GM18907 (cell line): ENCODE measurements at regions not wholly inside any gene's neighbourhood (a gene's known extent, or its start where the extent isn't known, plus 50 kb on each side); places are given as distances from the start of the nearest gene placed in this dataset.
"Not testable (repeated sequence)": the region's sequence is repeated elsewhere in the genome, so short reads cannot be mapped to it uniquely, and the experiment has no call there.

Source experiments
- ATAC-seq: cut with Tn5 transposase; IDR thresholded peaks from one replicate; pipeline ENCODE4 v1.9.1; 2021; ENCODE audit warnings: mild to moderate bottlenecking, moderate library complexity; ENCODE audit not compliant: unreplicated experiment

DNA sequence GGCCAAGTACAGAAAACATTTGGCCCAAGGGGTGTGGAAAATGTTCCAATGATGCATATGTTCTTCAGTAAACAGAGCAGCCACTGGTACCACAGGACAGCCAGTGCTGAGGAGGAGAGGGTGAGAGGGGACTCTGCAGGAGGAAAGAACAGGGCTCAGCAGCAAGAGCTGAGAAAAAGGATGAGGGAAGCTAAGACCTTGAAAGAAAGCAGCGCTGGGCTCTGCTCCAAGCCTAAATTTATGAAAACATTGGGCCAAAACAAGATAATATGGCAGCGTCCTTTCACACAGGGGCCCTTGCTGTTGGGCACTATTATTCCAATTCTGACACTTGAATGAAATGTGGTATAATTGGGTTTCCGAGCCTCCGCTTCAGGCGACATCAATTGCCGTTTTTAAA lies 939.0 kb upstream of the FANCL start:
- no peak for ATAC-seq

DNA sequence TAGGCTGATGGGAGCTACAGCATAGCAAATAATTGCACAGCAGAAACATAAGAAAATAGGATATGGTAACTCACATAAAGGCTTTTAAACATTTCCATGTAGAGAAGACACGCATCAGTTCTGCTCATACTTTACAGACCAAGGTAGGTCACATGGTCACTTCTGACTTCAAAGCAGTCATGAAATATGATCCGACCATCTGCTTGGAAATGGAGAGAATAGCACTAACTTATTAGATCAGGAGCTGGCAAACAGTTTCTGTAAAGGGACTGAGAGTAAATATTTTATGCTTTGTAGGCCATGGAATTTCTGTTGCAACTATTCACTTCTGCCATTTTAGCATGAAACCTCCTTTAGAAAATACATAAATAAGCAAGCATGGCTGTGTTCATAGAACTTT lies 936.6 kb upstream of the FANCL start:
- no peak for ATAC-seq

- peak; percentile 63 for ATAC-seq
These were observed 935.6 kb upstream of the FANCL start for GRCh38 chr2:59176737-59177136.

DNA sequence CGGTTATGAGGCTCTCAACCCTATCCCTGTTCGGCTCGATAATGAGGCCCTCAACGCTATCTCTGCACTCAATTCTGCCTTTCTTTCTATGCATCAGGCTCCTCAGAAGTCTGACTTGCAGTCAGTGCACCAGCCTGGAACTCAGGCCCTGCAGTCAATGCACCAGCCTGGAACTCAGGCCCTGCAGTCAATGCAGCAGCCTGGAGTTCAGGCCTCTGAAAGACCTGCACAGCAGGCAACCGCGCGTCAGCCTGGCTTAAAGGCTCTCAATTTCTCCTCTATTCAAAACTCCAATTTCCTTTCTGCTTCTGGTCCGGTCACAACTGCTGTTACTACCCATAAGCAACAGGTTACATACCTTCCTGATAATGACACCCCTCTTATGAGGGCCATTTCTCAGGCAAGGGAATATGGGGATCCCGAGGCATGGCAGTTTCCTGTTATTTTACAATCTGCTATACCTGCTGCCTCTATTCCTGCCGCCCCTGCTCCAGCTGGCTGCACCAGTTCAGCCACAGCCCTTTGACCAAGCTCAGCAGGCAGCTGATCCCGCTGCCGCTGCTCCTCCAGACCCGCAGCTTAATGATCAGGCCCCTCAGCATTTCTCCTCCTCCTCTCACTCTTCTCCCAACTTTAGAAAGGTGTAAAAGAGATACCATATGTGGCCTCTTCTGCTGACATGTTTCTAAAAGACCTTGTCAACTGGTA lies 933.6 kb upstream of the FANCL start:
- no peak for ATAC-seq

GRCh38 chr2:59173325-59173724 lies 932.2 kb upstream of the FANCL start:
- no peak for ATAC-seq

DNA sequence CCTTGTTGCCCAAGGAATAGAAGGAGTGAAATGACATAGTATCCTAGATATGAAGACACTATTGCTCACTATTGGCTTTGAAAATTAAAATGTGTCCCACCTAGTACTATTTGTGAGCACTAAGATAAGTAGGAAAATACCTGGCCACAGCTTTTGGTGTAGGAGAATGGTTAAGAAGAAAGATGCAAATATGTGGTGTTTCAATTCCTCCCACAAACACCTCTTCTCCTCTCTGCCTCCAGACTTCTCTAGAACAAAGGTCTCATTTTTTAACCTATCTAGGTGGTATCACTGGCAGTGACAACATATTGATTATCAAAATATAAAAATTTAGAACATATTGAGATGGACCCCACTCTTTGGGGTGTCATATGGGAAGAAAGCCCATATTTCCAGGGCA lies 929.9 kb upstream of the FANCL start:
- peak; percentile 82 for ATAC-seq

DNA sequence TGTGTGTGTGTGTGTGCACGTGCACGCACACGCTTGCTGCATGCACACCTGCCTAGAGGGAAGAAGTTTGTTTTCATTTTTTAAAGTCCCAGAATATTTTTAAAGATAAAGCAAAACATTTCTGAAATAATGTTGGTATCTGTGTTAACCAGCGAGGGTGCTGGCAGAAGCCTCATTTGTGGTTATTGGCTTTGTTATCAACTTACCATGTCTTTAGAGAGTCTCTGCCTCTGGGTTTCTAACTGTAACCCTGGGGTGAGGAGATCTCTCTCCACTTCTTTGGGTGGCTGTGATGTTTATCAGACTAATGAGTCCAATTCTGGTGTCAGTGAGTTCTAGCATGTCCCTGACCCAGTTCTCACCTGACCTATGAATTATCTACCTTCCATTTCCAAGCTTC lies 927.6 kb upstream of the FANCL start:
- ATAC-seq: no peak

GRCh38 chr2:59167514-59167913 lies 926.4 kb upstream of the FANCL start:
- no peak for ATAC-seq

DNA sequence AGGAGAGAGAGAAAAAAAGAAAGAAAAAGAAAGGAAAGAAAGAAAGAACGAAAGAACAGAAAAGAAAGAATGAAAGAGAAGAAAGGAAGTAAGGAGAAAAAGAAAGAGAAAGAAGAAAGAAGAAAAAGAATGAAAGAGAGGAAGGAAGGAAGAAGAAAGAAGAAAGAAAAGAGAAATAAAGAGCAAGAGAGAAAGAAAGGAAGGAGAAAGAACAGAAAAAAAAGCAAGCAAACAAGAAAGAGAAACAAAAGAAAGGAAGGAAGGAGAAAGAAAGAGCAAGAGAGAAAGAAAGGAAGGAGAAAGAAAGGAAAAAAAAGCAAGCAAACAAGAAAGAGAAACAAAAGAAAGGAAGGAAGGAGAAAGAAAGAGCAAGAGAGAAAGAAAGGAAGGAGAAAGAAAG lies 916.8 kb upstream of the FANCL start:
- not testable (repeated sequence) for ATAC-seq

DNA sequence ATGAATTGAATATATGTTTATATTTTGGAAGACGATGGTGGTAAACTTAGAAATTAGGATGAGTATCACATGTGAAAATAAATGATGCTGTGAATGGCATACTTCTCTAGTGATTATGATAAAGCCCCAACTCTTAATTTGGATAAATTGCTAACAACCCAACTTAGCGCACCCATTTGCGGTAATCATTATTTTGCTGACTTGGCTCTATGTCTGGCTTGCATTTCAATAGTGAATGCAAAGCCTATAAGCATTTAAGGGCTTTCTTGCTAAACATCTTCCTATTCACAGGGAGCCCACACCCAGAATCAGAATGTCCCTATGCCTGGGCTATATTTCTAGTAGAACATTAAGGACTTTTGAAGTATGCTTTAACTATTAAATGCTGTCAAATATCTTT lies 910.7 kb upstream of the FANCL start:
- no peak for ATAC-seq

GRCh38 chr2:59150217-59150849 lies 909.2 kb upstream of the FANCL start:
- no peak for ATAC-seq

GRCh38 chr2:59149271-59149670 lies 908.1 kb upstream of the FANCL start:
- no peak for ATAC-seq

DNA sequence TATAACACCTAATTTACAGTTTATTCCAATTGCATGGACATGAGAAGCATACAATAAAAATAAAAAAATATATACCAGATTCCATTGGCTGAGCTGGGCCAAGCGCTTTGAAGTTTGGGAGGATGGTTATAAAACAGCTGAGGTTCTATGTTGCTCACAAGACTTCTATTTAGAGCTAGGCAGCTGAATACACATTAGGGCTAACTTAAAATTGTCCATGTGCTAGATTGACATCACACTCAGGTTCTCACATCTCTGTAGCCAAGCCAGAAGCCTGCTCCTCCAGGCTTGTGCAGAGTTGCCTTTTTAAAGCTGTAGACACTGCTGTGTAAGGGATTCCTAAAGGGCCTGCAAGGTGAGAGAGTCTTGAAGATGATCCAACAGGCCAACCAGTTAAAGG lies 871.1 kb upstream of the FANCL start:
- ATAC-seq: no peak

DNA sequence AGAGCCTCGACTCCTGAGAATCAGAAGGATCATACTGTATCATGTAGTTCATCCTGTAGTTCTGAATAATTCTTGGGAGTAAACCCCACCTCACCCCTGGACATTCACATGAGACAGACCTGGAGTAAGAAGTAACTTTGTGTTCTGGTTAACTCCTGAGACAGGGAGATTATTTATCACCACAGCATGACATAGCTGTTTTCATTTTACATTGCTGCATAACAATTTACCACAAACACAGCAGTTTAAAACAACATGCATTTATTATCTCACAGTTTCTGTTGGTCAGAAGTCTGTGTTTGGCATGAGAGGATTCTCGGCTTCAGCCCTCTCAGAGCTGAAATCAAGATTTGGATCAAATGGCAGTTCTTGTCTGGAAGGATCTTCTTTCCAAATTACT lies 855.8 kb upstream of the FANCL start:
- no peak for ATAC-seq

- ATAC-seq: no peak
These were observed 852.4 kb upstream of the FANCL start for GRCh38 chr2:59093571-59093970.

DNA sequence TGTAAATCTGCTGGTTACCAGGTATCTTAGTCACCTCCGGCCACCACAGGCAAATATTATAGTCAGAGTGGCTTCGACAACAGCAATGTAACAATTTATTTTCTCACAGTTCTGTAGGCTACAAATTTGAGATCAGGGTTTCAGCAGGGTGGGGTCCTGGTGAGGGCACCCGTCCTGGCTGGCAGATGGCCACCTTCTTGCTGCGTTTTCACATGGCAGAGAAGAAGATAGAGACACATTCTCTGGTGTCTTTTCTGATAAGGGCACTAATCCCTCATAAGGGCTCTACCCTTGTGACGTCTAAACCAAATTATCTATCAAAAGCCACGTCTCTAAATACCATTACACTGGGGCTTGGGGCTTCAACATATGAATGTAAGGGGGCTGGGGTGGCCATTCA lies 843.2 kb upstream of the FANCL start:
- no peak for ATAC-seq

GRCh38 chr2:59083075-59083828 lies 842.1 kb upstream of the FANCL start:
- ATAC-seq: no peak

DNA sequence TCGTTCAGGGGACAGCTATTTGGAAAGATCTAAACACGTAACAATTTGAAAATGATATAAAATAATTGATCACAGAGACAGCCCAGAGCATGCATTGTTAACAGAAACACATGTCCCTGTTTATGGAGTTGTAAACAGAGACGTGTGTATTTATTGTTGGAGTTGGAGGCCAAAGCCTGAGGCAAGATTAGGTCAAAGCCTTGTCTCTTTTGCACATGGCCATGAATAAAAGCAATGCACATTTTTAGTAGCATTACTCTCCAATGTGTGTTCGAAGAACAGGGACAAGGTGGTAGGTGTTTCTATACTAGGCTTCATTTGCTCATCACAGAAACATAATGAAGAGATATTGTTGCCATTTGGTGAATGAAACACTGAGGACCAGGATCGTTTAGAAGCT lies 841.5 kb upstream of the FANCL start:
- ATAC-seq: no peak

GRCh38 chr2:59080451-59081181 lies 839.5 kb upstream of the FANCL start:
- ATAC-seq: no peak

DNA sequence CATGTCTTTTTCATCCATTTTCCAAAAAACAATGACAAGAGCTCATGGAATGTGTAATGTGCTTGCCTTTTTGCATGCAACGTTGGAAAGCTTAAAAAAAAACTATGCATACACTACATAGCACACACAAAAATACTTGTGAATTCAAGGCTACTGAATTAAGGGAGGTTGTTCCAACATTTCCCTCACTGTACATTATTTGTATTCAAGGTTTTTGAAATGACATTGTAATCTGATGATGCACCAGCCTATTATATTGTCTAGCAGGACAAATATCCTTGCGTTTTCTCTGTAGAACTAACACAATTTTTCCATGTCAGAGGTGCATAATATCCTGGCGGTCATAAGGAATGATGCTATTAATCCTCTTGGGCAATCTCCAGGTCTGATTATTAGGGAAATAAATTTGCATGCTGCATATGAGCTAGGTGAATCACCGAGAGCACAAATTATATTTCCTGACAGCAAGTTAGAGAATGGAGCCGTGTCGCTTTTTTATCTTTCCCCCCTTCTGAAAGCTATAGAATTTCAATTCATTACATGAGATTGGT lies 836.9 kb upstream of the FANCL start:
- ATAC-seq: no peak

GRCh38 chr2:59077026-59077725 lies 836.1 kb upstream of the FANCL start:
- ATAC-seq: no peak
